ENCODE measurements at regions not wholly inside any gene's neighbourhood (a gene's known extent, or its start where the extent isn't known, plus 50 kb on each side); places are given as distances from the start of the nearest gene placed in this dataset.

DNA sequence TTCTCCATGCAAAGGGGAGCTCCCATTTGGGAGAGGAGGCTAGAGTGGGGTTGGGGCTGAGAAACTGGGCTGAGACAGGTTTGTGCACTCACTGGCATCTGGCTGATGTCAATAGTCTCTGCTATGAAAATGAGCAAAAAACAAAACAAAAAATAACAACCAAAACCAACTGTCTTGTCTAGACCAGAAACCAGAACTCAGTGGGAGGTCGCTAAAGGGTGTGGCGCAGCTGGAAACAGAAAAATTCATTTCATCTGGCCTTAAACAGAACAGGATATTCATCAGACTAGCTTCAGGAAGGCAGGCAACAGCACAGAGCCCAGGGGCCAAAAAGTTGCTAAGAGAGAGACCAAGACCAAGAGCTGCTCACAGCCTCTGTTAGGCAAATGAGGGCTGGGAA lies 126.1 kb downstream of the THNSL2 start:
- no peak for DNase-seq (ENCODE audit: low read depth)
- no peak overlapping the region for H3K4me3 ChIP-seq (ENCODE audit: low read depth, low read length)
- TF ChIP-seq, protein P1, sequence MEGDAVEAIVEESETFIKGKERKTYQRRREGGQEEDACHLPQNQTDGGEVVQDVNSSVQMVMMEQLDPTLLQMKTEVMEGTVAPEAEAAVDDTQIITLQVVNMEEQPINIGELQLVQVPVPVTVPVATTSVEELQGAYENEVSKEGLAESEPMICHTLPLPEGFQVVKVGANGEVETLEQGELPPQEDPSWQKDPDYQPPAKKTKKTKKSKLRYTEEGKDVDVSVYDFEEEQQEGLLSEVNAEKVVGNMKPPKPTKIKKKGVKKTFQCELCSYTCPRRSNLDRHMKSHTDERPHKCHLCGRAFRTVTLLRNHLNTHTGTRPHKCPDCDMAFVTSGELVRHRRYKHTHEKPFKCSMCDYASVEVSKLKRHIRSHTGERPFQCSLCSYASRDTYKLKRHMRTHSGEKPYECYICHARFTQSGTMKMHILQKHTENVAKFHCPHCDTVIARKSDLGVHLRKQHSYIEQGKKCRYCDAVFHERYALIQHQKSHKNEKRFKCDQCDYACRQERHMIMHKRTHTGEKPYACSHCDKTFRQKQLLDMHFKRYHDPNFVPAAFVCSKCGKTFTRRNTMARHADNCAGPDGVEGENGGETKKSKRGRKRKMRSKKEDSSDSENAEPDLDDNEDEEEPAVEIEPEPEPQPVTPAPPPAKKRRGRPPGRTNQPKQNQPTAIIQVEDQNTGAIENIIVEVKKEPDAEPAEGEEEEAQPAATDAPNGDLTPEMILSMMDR (IDR thresholded peaks at IDR 0.05; ENCODE audit: insufficient read depth, low read depth, low read length), result no peak

DNA sequence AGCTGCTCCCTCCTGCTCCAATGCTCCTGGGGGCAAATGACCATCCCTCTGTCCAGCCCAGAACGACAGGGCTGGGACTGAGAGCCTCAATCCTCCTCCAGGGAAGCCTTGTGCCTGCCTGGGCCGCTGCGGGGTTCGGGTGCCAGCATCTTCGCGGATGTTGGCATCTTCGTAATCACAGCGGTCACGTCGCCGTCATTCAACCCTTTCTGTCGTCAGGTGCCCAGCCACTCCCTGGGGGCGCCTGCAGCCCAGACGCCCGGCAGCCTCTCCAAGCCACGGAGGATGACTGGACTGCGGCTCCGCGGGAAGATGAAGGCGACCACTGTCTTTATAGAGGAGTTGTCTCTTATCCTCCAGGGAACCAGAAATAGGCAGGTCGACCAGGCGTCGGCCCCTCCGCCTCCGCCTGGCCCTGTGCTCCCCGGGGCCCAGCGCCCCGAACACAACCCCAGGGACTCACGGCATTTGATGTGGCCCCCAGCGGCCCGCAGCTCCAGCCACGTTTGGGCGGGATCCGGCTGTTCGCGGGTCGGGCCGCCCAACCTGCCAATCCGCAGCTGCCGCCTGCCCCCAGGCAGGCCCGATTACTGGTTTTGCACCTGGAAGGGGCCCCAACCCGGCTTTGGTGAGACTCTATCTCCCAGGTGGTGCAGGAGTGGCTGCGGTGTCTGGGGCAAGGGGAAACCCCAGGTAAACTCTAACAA lies 113.9 kb downstream of the THNSL2 start:
- TF ChIP-seq, protein P1 (IDR thresholded peaks at IDR 0.05; ENCODE audit: insufficient read depth, low read depth, low read length), result no peak
- no peak overlapping the region for H3K4me3 ChIP-seq (ENCODE audit: low read depth, low read length)
- DNase-seq (ENCODE audit: low read depth), result no peak

DNA sequence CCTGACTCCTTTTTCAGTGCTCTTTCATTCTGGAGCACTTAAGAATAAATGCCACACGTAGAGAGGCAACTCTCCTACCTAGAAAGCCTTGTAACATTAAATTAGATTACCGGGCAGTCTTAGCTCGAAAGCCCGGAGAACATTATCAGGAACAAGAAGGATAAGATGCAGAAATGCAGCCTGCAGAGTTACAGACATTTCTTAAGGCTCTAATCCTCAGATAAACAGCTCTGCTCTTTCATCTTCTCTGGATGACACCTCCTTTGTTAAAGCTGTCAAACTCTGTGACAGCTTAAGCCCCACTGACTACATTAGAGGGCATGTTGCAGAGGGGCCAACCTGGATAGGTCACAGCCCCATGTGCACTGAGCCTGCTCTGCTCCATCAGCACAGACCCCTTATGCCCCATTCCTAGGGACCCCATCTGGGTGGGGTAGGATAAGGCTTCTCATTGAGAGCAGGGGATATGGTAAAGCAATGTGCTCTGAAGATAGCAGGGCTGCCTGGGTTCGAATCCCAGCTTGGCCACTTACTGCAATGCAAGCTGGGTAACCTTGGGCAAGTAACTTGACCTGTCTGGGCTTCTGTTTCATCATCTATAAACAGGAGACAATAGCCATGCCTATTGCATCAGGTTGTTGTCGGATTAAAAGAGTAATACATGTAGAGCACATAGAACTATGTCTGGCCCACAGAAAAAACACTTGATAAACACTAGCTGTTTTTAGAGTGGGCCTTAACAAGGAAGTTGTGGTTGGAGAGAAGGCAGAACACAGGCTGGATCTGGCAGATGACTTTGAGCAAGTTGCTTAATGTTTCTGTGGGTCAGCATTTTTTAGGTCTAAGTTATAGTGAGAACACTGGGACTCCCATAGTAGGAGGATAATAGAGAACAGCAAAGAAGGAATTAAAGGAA lies 111.4 kb downstream of the THNSL2 start:
- no peak for DNase-seq (ENCODE audit: low read depth)
- TF ChIP-seq, protein P1 (IDR thresholded peaks at IDR 0.05; ENCODE audit: insufficient read depth, low read depth, low read length), result no peak
- no peak overlapping the region for H3K4me3 ChIP-seq (ENCODE audit: low read depth, low read length)

DNA sequence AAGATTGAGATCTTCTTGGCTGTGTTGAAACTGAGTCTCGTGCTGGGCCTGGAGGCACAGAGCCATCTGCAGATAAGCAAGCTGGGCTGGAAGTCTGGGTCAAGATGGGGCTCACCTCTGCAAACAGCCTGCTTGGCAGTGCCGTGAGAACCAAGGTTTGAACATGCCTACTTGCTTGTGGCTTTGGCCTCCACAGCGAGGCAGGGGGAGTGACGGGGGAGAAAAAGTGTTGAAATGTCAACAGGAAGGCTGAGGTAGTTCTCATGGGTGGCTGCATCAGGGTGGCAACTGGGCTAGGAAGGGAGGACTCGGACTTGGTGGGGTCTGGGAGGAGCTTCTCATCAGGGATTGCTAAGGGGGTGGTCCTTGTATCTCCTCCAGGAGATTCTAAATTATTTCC lies 99.7 kb downstream of the THNSL2 start:
- no peak for DNase-seq (ENCODE audit: low read depth)
- no peak overlapping the region for H3K4me3 ChIP-seq (ENCODE audit: low read depth, low read length)
- TF ChIP-seq, protein P1 (IDR thresholded peaks at IDR 0.05; ENCODE audit: insufficient read depth, low read depth, low read length), result no peak

DNA sequence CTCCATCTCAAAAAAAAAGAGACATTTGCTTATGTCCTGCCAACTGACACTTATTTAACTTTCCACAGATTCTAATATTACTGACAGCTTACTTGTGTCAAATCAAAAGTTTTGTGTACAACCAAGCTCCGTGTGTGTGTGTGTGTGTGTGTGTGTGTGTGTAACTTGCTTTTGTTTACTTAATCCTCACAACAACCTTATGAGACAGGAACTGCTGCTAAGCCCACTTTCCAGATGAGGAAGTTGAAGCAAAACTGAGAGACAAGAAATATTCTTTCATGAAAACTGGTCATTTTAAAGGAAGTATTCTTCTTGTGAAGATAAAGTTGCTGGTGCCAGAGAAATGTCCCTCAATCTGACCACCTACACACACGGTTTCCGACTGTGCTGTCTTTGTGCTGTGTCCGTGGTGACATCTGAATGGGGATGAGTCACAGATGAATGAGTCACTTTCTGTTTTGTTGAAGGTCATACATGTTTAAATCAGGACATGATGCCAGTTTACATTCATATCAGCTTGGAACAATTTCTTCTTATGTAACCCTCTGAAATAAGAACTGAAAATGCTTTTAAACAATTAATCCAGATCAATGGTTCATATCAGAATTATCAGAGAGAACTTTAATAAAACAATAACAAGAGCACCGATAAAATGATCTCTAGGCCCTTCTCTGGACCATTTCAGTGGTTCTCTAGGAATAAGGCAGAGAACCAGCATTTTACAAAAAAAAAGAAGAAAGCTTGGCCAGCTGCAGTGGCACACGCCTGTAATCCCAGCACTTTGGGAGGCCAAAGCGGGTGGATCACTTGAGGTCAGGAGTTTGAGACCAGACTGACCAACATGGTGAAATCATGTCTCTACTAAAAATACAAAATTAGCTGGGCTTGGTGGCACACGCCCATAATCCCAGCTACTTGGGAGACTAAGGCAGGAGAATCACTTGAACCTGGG lies 95.5 kb downstream of the THNSL2 start:
- TF ChIP-seq, protein P1 (IDR thresholded peaks at IDR 0.05; ENCODE audit: insufficient read depth, low read depth, low read length), result no peak
- no peak overlapping the region for H3K4me3 ChIP-seq (ENCODE audit: low read depth, low read length)
- peak; percentile 7 for DNase-seq (ENCODE audit: low read depth)

DNA sequence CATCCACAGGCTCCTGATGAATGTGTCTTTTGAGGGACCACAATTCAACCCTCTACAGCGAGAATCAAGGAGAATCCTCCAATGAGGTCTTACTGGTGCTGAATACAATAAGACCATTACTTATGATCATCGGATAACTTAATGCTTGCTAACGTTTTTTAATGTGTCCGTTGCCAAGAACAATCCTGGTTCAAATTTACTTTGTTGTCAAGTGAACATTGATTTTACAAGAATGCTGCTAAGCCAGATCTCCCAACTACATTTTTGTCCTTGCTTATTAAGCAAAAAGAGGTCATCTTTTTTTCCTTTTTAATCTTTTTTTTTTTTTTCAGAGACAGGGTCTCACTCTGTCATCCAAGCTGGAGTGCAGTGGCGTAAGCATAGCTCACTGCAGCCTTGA lies 93.7 kb downstream of the THNSL2 start:
- no peak overlapping the region for H3K4me3 ChIP-seq (ENCODE audit: low read depth, low read length)
- TF ChIP-seq, protein P1 (IDR thresholded peaks at IDR 0.05; ENCODE audit: insufficient read depth, low read depth, low read length), result no peak
- no peak for DNase-seq (ENCODE audit: low read depth)
